Uterus (tissue), 2 donors: ENCODE measurements at regions not wholly inside any gene's neighbourhood (a gene's known extent, or its start where the extent isn't known, plus 50 kb on each side); places are given as distances from the start of the nearest gene placed in this dataset.

Source experiments
- POLR2A ChIP-seq, 2 donors: fragments of 450-650 bp; IDR thresholded peaks; one replicate each; pipeline ENCODE4 v1.6.1; 2016; ENCODE audit warnings: antibody characterized with exemption in 2 of 2, mild to moderate bottlenecking in 1 of 2, moderate library complexity in 1 of 2
- TF ChIP-seq, protein P1 (sequence below), 4 experiments: fragments of 200-600 bp in 2 of 4; fragments of 450-650 bp in 2 of 4; sonication (generic) in 2 of 4; IDR thresholded peaks; one replicate each; pipeline ENCODE4 v1.5.1; 2016 to 2019; ENCODE audit warnings: antibody characterized with exemption in 4 of 4, mild to moderate bottlenecking in 2 of 4, moderate library complexity in 1 of 4

GRCh38 chrX:10749113-10749512 lies 128.7 kb upstream of the MID1 start:
- TF ChIP-seq, protein P1, sequence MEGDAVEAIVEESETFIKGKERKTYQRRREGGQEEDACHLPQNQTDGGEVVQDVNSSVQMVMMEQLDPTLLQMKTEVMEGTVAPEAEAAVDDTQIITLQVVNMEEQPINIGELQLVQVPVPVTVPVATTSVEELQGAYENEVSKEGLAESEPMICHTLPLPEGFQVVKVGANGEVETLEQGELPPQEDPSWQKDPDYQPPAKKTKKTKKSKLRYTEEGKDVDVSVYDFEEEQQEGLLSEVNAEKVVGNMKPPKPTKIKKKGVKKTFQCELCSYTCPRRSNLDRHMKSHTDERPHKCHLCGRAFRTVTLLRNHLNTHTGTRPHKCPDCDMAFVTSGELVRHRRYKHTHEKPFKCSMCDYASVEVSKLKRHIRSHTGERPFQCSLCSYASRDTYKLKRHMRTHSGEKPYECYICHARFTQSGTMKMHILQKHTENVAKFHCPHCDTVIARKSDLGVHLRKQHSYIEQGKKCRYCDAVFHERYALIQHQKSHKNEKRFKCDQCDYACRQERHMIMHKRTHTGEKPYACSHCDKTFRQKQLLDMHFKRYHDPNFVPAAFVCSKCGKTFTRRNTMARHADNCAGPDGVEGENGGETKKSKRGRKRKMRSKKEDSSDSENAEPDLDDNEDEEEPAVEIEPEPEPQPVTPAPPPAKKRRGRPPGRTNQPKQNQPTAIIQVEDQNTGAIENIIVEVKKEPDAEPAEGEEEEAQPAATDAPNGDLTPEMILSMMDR (IDR thresholded peaks at IDR 0.05), result no peak
- no peak for TF ChIP-seq POLR2A (IDR thresholded peaks at IDR 0.05)
